GM12878 (cell line): ENCODE measurements at regions not wholly inside any gene's neighbourhood (a gene's known extent, or its start where the extent isn't known, plus 50 kb on each side); places are given as distances from the start of the nearest gene placed in this dataset.

Source experiments
- ATAC-seq: fragments of 200-7000 bp; cut with Tn5 transposase; 3 replicates; pipeline ENCODE4 v1.9.1; 2020; ENCODE audit warnings: mild to moderate bottlenecking, moderate library complexity
- BruUV-seq: library from RNA; stranded (reverse); fragments of 400-500 nt; replicated peaks from 2 replicates; lab custom pipeline; 2021; lab: Mats Ljungman, UMichigan
- CTCF ChIA-PET: fragments of 300-600 bp; sonication (Branson Sonifier 250); formaldehyde crosslinking; extraction: SDS; loops from one replicate; lab custom pipeline; 2021; ENCODE audit warnings: inconsistent platforms; lab: Yijun Ruan, JAX
- POLR2A ChIA-PET: fragments of 350-600 bp; formaldehyde crosslinking; extraction: SDS; loops from one replicate; lab custom pipeline; 2021; ENCODE audit warnings: inconsistent platforms; lab: Charles Lee
- RAD21 ChIA-PET: fragments of 300-600 bp; sonication (Branson Sonifier 250); formaldehyde crosslinking; loops from one replicate; lab custom pipeline; 2023; ENCODE audit warnings: antibody characterized with exemption; ENCODE audit not compliant: unreplicated experiment; lab: Charles Lee
- SMC1A ChIA-PET: fragments of 300-600 bp; sonication (Branson Sonifier 250); formaldehyde crosslinking; loops from one replicate; lab custom pipeline; 2023; ENCODE audit not compliant: unreplicated experiment, uncharacterized antibody; lab: Charles Lee
- DNase-seq: peaks from one replicate; pipeline ENCODE4 v3.0.0-alpha.2; 2011; ENCODE audit warnings: low read depth, low spot score
- FAIRE-seq: peaks from 3 replicates; lab custom pipeline; 2011; peaks lifted over from hg19 to GRCh38; lab: Jason Lieb, UNC
- H2AFZ ChIP-seq: 2 replicates; pipeline ENCODE4 v1.6.0; 2011; ENCODE audit warnings: low read depth, low read length, control low read depth; ENCODE audit not compliant: control insufficient read depth
- H3K27ac ChIP-seq: 2 replicates; pipeline ENCODE4 v1.5.1; 2011; ENCODE audit warnings: control low read depth; ENCODE audit not compliant: control insufficient read depth, insufficient read depth
- H3K27me3 ChIP-seq, 2 experiments: replicated peaks in 1 of 2; 2 replicates each; pipeline versions ENCODE4 v1.6.0 to v1.6.1; 2011; ENCODE audit warnings: low read length in 1 of 2; ENCODE audit not compliant: control insufficient read depth in 2 of 2, insufficient read depth in 2 of 2
- H3K36me3 ChIP-seq, 2 experiments: 2 replicates each; pipeline ENCODE4 v1.5.1; 2011; ENCODE audit warnings: low read length in 1 of 2; ENCODE audit not compliant: control insufficient read depth in 2 of 2, insufficient read depth in 2 of 2
- H3K4me1 ChIP-seq: 2 replicates; pipeline ENCODE4 v1.6.1; 2011; ENCODE audit warnings: mild to moderate bottlenecking, low read length, moderate library complexity, mixed read lengths; ENCODE audit not compliant: control insufficient read depth, insufficient read depth
- H3K4me2 ChIP-seq: 2 replicates; pipeline ENCODE4 v1.6.0; 2011; ENCODE audit warnings: control low read depth; ENCODE audit not compliant: control insufficient read depth, insufficient read depth
- H3K4me3 ChIP-seq: fragments of 200-600 bp; sonication (generic); 2 replicates; pipeline ENCODE4 v1.5.1; 2016
- H3K79me2 ChIP-seq: 2 replicates; pipeline ENCODE4 v1.6.0; 2011; ENCODE audit warnings: low read length; ENCODE audit not compliant: control insufficient read depth, insufficient read depth
- H3K9ac ChIP-seq: 2 replicates; pipeline ENCODE4 v1.8.0; 2011; ENCODE audit warnings: low read length, control low read depth, mixed read lengths; ENCODE audit not compliant: control insufficient read depth, insufficient read depth
- H3K9me3 ChIP-seq: replicated peaks from 3 replicates; pipeline ENCODE4 v1.5.1; 2011; ENCODE audit warnings: mild to moderate bottlenecking, low read length; ENCODE audit not compliant: control insufficient read depth, insufficient read depth
- H4K20me1 ChIP-seq: 2 replicates; pipeline ENCODE4 v1.6.0; 2011; ENCODE audit not compliant: control insufficient read depth, insufficient read depth
- CBX3 ChIP-seq: fragments of 200-600 bp; sonication (generic); IDR thresholded peaks from 2 replicates; pipeline ENCODE4 v1.6.1; 2016; ENCODE audit warnings: low read depth, borderline replicate concordance
- E2F4 ChIP-seq: IDR thresholded peaks from 2 replicates; pipeline ENCODE4 v1.6.1; 2012; ENCODE audit warnings: low read depth, low read length, improper control_type of control experiment
- MXI1 ChIP-seq: fragments of 150-350 bp; IDR thresholded peaks from 2 replicates; pipeline ENCODE4 v1.6.1; 2011; ENCODE audit warnings: low read depth, mild to moderate bottlenecking, inconsistent platforms, low read length, improper control_type of control experiment
- NFIC ChIP-seq: IDR thresholded peaks from 2 replicates; pipeline ENCODE4 v1.6.1; 2012; ENCODE audit warnings: low read depth, mild to moderate bottlenecking, inconsistent platforms, low read length, moderate library complexity
- POLR2A ChIP-seq: IDR thresholded peaks from 2 replicates; pipeline ENCODE4 v1.6.1; 2011; ENCODE audit warnings: low read depth, mild to moderate bottlenecking, low read length
- PRDM15 ChIP-seq: fragments of 450-650 bp; formaldehyde crosslinking; IDR thresholded peaks from 2 replicates; pipeline ENCODE4 v1.4.0; 2020; ENCODE audit warnings: mild to moderate bottlenecking, moderate library complexity
- RFX5 ChIP-seq: IDR thresholded peaks from 2 replicates; pipeline ENCODE4 v1.6.1; 2011; ENCODE audit warnings: low read depth, low read length, improper control_type of control experiment
- SKIL ChIP-seq: fragments of 450-650 bp; IDR thresholded peaks from 2 replicates; pipeline ENCODE4 v1.6.1; 2017; ENCODE audit warnings: mild to moderate bottlenecking, low read depth, inconsistent platforms; ENCODE audit not compliant: poor library complexity, severe bottlenecking
- SMAD1 ChIP-seq: fragments of 450-650 bp; IDR thresholded peaks from 2 replicates; pipeline ENCODE4 v1.6.1; 2018; ENCODE audit warnings: mild to moderate bottlenecking, low read depth; ENCODE audit not compliant: partially characterized antibody
- SMARCA5 ChIP-seq: fragments of 450-650 bp; IDR thresholded peaks from 2 replicates; pipeline ENCODE4 v1.6.1; 2017; ENCODE audit warnings: mild to moderate bottlenecking
- ZBTB11 ChIP-seq: fragments of 450-650 bp; formaldehyde crosslinking; IDR thresholded peaks from 2 replicates; pipeline ENCODE4 v1.5.0; 2022; ENCODE audit warnings: mild to moderate bottlenecking, missing genetic modification characterization
- WGBS: methylation state at CpG from one replicate; pipeline ENCODE4 v1.1.6; 2016; ENCODE audit warnings: low lambda C conversion rate; ENCODE audit not compliant: insufficient replicate concordance, insufficient coverage; ENCODE audit errors: missing lambda C conversion rate; 5-methylcytosine and 5-hydroxymethylcytosine counted together
- in situ Hi-C: fragments of 300-500 bp; cut with MboI; formaldehyde crosslinking; loops from 9 replicates; pipeline ENCODE4 v1.14.3; 2018; ENCODE audit warnings: mixed read lengths
- intact Hi-C: fragments of 100-400 bp; cut with micrococcal nuclease; formaldehyde crosslinking; loops from one replicate; pipeline ENCODE4 v1.14.2; 2022; ENCODE audit not compliant: unreplicated experiment

GRCh38 chr6:4435981-4436445 lies 300.6 kb upstream of the ECI2 start:
- no peak for FAIRE-seq

More at GRCh38 chr6:4435981-4436445, 300.6 kb upstream of the ECI2 start:
- ChIA-PET SMC1A (no interaction called here), RAD21 (no interaction called here), CTCF (no interaction called here)
- no peak overlapping the region for H3K4me2 ChIP-seq
- H3K79me2 ChIP-seq, result no peaks in the 10 kb centered on the region
- H3K36me3 ChIP-seq, result no peaks in the 10 kb centered on the region
- intact Hi-C loops, result no loop called here
- no peak overlapping the region for H2AFZ ChIP-seq
- H3K9me3 ChIP-seq, result no peaks in the 10 kb centered on the region
- H3K27me3 ChIP-seq, result no peaks in the 10 kb centered on the region; a peak in 1 of 4 replicates
- DNase-seq, result no peak
- no peak overlapping the region for H3K27ac ChIP-seq
- H3K4me3 ChIP-seq, result no peak overlapping the region
- no TSS peak for BruUV-seq
- in situ Hi-C loops, result no loop called here
- no peaks in the 10 kb centered on the region for H3K4me1 ChIP-seq
- H3K9ac ChIP-seq, result no peak overlapping the region
- WGBS, result 23% methylated on average over 2 of the region's 2 CpGs
- TF ChIP-seq SKIL (no peak), SMARCA5 (no peak), PRDM15 (CRISPR knock-in tag) (no peak), E2F4 (no peak), CBX3 (no peak), SMAD1 (no peak), MXI1 (no peak), POLR2A (no peak), NFIC (no peak), ZBTB11 (no peak), RFX5 (no peak)
- TF ChIP-seq, all 136 proteins: peak for 0
- no peak for ATAC-seq
- POLR2A ChIA-PET, result no interaction called here
- no peaks in the 10 kb centered on the region for H4K20me1 ChIP-seq
